Uterus (tissue), 3 donors: ENCODE measurements at regions not wholly inside any gene's neighbourhood (a gene's known extent, or its start where the extent isn't known, plus 50 kb on each side); places are given as distances from the start of the nearest gene placed in this dataset.
"Not testable (repeated sequence)": the region's sequence is repeated elsewhere in the genome, so short reads cannot be mapped to it uniquely, and the experiment has no call there.

Experiments used
- DNase-seq, 2 donors: peaks; one replicate each; pipeline ENCODE4 v3.0.0-alpha.2; 2019 to 2020
- H3K27ac ChIP-seq, 2 donors: fragments of 200-600 bp; sonication (generic); 1 replicate in 1 of 2; 2 replicates in 1 of 2; pipeline ENCODE4 v1.5.1; 2016 to 2018
- H3K27me3 ChIP-seq, 2 donors: fragments of 200-600 bp; sonication (generic); one replicate each; pipeline ENCODE4 v1.5.1; 2018 to 2019; ENCODE audit warnings: control low read depth in 1 of 2
- H3K36me3 ChIP-seq, 2 donors: fragments of 200-600 bp; sonication (generic); one replicate each; pipeline ENCODE4 v1.5.1; 2019; ENCODE audit warnings: control low read depth in 1 of 2
- H3K4me1 ChIP-seq, 2 donors: fragments of 200-600 bp; sonication (generic); one replicate each; pipeline ENCODE4 v1.5.1; 2018 to 2019; ENCODE audit warnings: control low read depth in 1 of 2
- H3K4me3 ChIP-seq, 2 donors: fragments of 200-600 bp; sonication (generic); 1 replicate in 1 of 2; 2 replicates in 1 of 2; pipeline ENCODE4 v1.5.1; 2018 to 2019; ENCODE audit warnings: mild to moderate bottlenecking in 1 of 2
- H3K9me3 ChIP-seq, 2 donors: fragments of 200-600 bp; sonication (generic); one replicate each; pipeline ENCODE4 v1.5.1; 2019; ENCODE audit warnings: control low read depth in 1 of 2
- CTCF ChIP-seq, 4 experiments: fragments of 200-600 bp in 2 of 4; fragments of 450-650 bp in 2 of 4; sonication (generic) in 2 of 4; IDR thresholded peaks; one replicate each; pipeline ENCODE4 v1.5.1; 2016 to 2019; ENCODE audit warnings: antibody characterized with exemption in 4 of 4, mild to moderate bottlenecking in 2 of 4, moderate library complexity in 1 of 4
- POLR2A ChIP-seq, 2 donors: fragments of 450-650 bp; IDR thresholded peaks; one replicate each; pipeline ENCODE4 v1.6.1; 2016; ENCODE audit warnings: antibody characterized with exemption in 2 of 2, mild to moderate bottlenecking in 1 of 2, moderate library complexity in 1 of 2
- intact Hi-C: fragments of 100-400 bp; cut with DNase I; formaldehyde crosslinking; loops from one replicate; pipeline ENCODE4 v1.15.1; 2023; ENCODE audit warnings: low total_unique reads
- donor health status: DM: yes; HTN: yes; CAD: no.

GRCh38 chr4:170697045-170697444 is 607.3 kb upstream of the AADAT start:
- no peak for DNase-seq
- intact Hi-C loops: no loop called here
- TF ChIP-seq CTCF (IDR thresholded peaks at IDR 0.05): no peak
- TF ChIP-seq POLR2A (IDR thresholded peaks at IDR 0.05): no peak
- Histone ChIP-seq H3K4me3 (no peak overlapping the region), H3K27ac (no peak overlapping the region), H3K27me3 (no peaks in the 10 kb centered on the region), H3K9me3 (no peaks in the 10 kb centered on the region), H3K36me3 (no peaks in the 10 kb centered on the region), H3K4me1 (no peaks in the 10 kb centered on the region)

GRCh38 chr4:170691168-170691567 is 601.4 kb upstream of the AADAT start:
- DNase-seq: no peak
- intact Hi-C loops: no loop called here
- Histone ChIP-seq H3K36me3 (no peaks in the 10 kb centered on the region), H3K27me3 (no peaks in the 10 kb centered on the region), H3K9me3 (no peaks in the 10 kb centered on the region), H3K4me3 (no peak overlapping the region), H3K27ac (no peak overlapping the region), H3K4me1 (no peaks in the 10 kb centered on the region)
- TF ChIP-seq POLR2A (IDR thresholded peaks at IDR 0.05): no peak
- no peak for TF ChIP-seq CTCF (IDR thresholded peaks at IDR 0.05)

- no peak overlapping the region for H3K4me3 ChIP-seq
- H3K4me1 ChIP-seq: no peaks in the 10 kb centered on the region
- no peaks in the 10 kb centered on the region for H3K27me3 ChIP-seq
- DNase-seq: no peak
- intact Hi-C loops: no loop called here
- no peaks in the 10 kb centered on the region for H3K9me3 ChIP-seq
- no peaks in the 10 kb centered on the region for H3K36me3 ChIP-seq
- TF ChIP-seq POLR2A (IDR thresholded peaks at IDR 0.05) (no peak), CTCF (IDR thresholded peaks at IDR 0.05) (no peak)
- no peak overlapping the region for H3K27ac ChIP-seq
Observed at GRCh38 chr4:170687751-170688150, 598.0 kb upstream of the AADAT start.

GRCh38 chr4:170685701-170686100 is 595.9 kb upstream of the AADAT start:
- H3K27me3 ChIP-seq, H3K4me1 ChIP-seq, H3K36me3 ChIP-seq, H3K4me3 ChIP-seq, intact Hi-C loops, H3K9me3 ChIP-seq, H3K27ac ChIP-seq, DNase-seq: not testable (repeated sequence)

GRCh38 chr4:170682558-170683294 is 593.0 kb upstream of the AADAT start:
- no peaks in the 10 kb centered on the region for H3K27me3 ChIP-seq
- H3K4me1 ChIP-seq: no peaks in the 10 kb centered on the region
- H3K27ac ChIP-seq: no peak overlapping the region
- no peaks in the 10 kb centered on the region for H3K9me3 ChIP-seq
- DNase-seq: no peak
- intact Hi-C loops: no loop called here
- no peaks in the 10 kb centered on the region for H3K36me3 ChIP-seq
- TF ChIP-seq POLR2A (IDR thresholded peaks at IDR 0.05) (no peak), CTCF (IDR thresholded peaks at IDR 0.05) (no peak)
- no peak overlapping the region for H3K4me3 ChIP-seq

GRCh38 chr4:170682087-170682486 is 592.3 kb upstream of the AADAT start:
- H3K27ac ChIP-seq, H3K36me3 ChIP-seq, DNase-seq, H3K4me3 ChIP-seq, H3K4me1 ChIP-seq, intact Hi-C loops, H3K27me3 ChIP-seq, H3K9me3 ChIP-seq: not testable (repeated sequence)
